Spinal cord (tissue), 9 donors: ENCODE measurements at regions not wholly inside any gene's neighbourhood (a gene's known extent, or its start where the extent isn't known, plus 50 kb on each side); places are given as distances from the start of the nearest gene placed in this dataset.
A peak's percentile ranks its signal among the peaks of the same experiment; 100 is the strongest.

Experiments
- DNase-seq, 6 donors: peaks; one replicate each; pipeline versions ENCODE4 v3.0.0 to v3.0.0-alpha.2; 2013 to 2015; ENCODE audit warnings: low spot score in 6 of 6, low read depth in 4 of 6
- H3K27ac ChIP-seq: one replicate; pipeline ENCODE4 v1.5.1; 2013; ENCODE audit warnings: low read depth, low read length, control low read depth
- H3K27me3 ChIP-seq: one replicate; pipeline ENCODE4 v1.6.1; 2013; ENCODE audit warnings: low read length; ENCODE audit not compliant: control insufficient read depth, insufficient read depth
- H3K36me3 ChIP-seq: one replicate; pipeline ENCODE4 v1.6.1; 2013; ENCODE audit warnings: low read length; ENCODE audit not compliant: control insufficient read depth, insufficient read depth
- H3K4me1 ChIP-seq: one replicate; pipeline ENCODE4 v1.6.1; 2013; ENCODE audit warnings: low read length; ENCODE audit not compliant: control insufficient read depth, insufficient read depth
- H3K4me3 ChIP-seq: one replicate; pipeline ENCODE4 v1.5.1; 2013; ENCODE audit warnings: low read depth, low read length, control low read depth
- H3K9me3 ChIP-seq: one replicate; pipeline ENCODE4 v1.6.1; 2013; ENCODE audit warnings: low read length; ENCODE audit not compliant: control insufficient read depth, insufficient read depth
- WGBS: methylation state at CpG from one replicate; pipeline ENCODE4 v1.1.5; 2013; ENCODE audit warnings: missing lambda C conversion rate; ENCODE audit not compliant: insufficient coverage; 5-methylcytosine and 5-hydroxymethylcytosine counted together
- donor health status: healthy.

DNA sequence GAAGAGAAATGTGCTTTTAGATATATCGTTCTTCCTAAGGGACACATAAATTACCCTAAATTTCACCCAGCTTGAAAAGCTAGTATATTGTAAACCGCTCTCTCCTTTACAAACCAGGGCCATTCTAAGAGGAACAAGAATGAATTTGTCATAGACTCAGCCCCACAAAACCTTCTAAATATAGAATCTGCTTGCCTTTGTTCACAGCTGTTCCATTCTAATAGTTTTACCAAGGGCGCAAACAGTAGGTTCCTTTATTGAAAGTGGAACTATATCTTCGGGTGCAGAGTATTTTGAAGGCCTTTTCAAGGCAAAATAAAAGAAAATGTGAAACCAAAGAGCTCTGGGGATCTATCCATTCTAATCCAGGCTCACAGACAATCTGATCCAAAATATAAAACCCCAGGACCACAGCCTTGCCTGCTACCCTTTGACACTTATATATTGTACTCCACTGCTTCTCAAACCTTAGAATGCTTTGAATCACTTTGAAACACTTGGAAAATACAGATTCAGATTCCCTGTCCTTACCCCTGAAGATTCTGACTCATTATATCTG is 316.8 kb downstream of the PAX3 start:
- Histone ChIP-seq H3K36me3 (no peaks in the 10 kb centered on the region), H3K27ac (peak overlapping the region; percentile 37), H3K9me3 (no peaks in the 10 kb centered on the region), H3K27me3 (no peaks in the 10 kb centered on the region), H3K4me3 (no peak overlapping the region), H3K4me1 (no peaks in the 10 kb centered on the region)
- WGBS: 20% methylated on average over 1 of the region's 4 CpGs
- DNase-seq: peak in 2 of 6 donors; percentile 32 to 73

DNA sequence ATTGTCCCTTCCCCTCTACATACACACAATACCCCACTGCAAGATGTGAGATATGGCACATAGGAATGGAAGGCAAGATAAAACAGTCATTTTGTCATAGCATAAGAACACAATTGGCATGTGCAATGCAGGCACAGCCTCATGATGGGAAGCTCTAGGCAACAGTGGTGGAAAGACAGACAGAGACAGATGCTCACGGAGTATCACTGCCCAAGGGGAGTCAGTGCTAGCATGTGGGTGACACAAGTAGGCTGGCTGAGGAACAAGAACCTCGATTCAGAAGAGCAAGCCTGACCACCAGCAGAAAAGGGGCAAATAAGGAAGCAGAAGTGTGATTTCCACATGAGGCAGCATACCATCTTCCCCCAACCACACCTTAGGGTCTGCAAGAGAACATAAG is 323.6 kb downstream of the PAX3 start:
- no peaks in the 10 kb centered on the region for H3K27me3 ChIP-seq

DNA sequence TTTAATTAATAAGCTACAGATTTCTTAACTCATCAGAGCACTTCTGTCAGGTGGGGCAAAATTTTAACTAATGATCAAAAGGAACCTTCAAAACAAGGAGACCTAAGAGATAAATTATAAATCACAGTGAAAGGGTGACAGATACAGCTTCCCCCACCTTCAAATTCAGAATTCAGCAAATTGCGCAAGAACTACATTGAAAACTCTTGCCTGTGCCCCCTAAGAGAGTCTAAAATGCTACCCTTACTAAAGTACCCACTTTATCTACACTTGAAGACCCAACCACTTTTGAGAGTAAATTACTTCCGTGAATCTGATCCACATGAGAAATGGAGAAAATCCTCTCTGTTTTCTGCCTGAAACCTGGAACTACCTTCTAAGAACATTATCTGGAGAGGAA is 324.9 kb downstream of the PAX3 start:
- no peaks in the 10 kb centered on the region for H3K27me3 ChIP-seq
- H3K4me1 ChIP-seq: no peaks in the 10 kb centered on the region
- H3K36me3 ChIP-seq: no peaks in the 10 kb centered on the region
- no peak overlapping the region for H3K27ac ChIP-seq
- H3K9me3 ChIP-seq: no peaks in the 10 kb centered on the region
- WGBS: no CpG with 5 or more reads among the region's 2 CpGs
- no peak for DNase-seq
- no peak overlapping the region for H3K4me3 ChIP-seq

More for the DNA sequence above, 323.6 kb downstream of the PAX3 start:
- H3K9me3 ChIP-seq: no peaks in the 10 kb centered on the region
- H3K4me3 ChIP-seq: no peak overlapping the region
- DNase-seq: no peak
- no peaks in the 10 kb centered on the region for H3K4me1 ChIP-seq
- H3K36me3 ChIP-seq: no peaks in the 10 kb centered on the region
- no peak overlapping the region for H3K27ac ChIP-seq
- 100% methylated on average over 1 of the region's 2 CpGs for WGBS

DNA sequence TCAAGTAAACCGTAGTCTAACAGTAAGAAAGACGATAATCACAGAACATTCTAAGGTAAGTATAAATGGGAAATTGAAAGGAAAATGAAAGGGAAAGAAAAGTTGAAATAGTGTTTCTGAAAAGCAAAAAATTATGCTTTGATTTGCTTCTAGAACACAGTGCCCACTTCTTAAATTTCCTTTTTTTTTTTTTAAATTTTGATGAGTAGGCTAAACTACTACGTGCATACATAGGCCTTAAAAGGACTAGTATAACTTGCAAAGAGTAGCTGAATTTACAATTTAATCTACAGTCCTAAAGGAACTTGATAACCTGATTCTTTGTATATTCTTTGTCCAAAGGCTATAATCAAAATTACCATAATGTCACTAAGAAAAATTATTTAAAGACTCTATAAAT is 325.3 kb downstream of the PAX3 start:
- WGBS: no CpG with 5 or more reads among the region's 3 CpGs
- Histone ChIP-seq H3K9me3 (no peaks in the 10 kb centered on the region), H3K27ac (no peak overlapping the region), H3K36me3 (no peaks in the 10 kb centered on the region), H3K27me3 (no peaks in the 10 kb centered on the region), H3K4me3 (no peak overlapping the region), H3K4me1 (no peaks in the 10 kb centered on the region)
- no peak for DNase-seq

DNA sequence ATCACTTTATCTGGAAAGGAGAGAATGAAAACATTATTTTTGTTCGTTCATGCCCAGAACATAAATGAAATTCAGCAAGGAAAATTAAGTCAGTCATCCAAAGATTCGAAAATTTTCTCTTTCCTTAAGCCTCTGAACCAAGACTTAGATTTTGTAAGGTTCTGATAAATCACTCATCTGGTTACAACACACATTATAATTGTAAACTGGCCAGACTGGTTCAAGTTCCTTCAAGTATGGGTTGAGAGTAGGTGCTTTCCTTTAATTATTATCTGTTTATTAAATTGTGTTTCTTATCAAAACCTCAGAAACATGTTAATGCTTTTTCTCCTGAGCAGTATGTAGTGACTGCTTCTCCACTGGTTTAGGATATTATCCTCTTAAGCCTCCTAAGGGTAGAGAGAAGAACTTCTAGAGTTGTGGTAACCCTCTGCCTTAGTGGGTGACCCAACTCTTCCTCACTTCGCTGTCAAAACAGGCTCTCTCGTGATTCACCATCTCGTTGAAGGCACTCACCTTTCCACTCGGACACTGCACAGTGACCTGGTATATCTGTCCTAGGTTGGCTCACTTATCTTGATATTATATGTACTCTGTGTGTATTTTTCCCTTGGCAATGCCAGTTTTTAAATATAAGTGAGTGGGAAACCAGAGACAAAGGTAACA is 325.9 kb downstream of the PAX3 start:
- no peaks in the 10 kb centered on the region for H3K36me3 ChIP-seq
- H3K9me3 ChIP-seq: no peaks in the 10 kb centered on the region
- H3K27ac ChIP-seq: no peak overlapping the region
- no CpG with 5 or more reads among the region's 6 CpGs for WGBS
- no peak overlapping the region for H3K4me3 ChIP-seq
- H3K27me3 ChIP-seq: no peaks in the 10 kb centered on the region
- H3K4me1 ChIP-seq: no peaks in the 10 kb centered on the region
- no peak for DNase-seq

DNA sequence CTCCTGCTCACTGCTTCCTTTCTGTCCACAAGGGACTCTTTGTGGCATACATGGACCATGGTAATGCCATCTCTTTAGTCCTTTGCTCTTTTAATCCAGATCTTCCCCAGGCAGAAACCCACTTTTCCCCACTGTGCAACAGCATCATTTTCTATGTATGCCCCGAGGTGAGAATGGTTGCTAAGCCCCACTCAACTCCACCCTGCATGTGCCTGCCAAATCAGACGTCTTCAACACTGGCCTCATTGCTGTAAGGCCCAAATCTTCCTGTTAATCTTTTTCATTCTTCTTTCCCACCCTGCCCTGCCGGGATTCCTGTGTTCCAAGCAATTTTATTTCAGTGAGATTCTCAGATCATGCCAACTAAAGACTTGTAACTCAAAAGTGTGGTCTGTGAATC is 328.4 kb downstream of the PAX3 start:
- 38% methylated on average over 2 of the region's 3 CpGs for WGBS
- no peak overlapping the region for H3K27ac ChIP-seq
- no peaks in the 10 kb centered on the region for H3K4me1 ChIP-seq
- DNase-seq: no peak
- H3K36me3 ChIP-seq: no peaks in the 10 kb centered on the region
- no peaks in the 10 kb centered on the region for H3K9me3 ChIP-seq
- H3K27me3 ChIP-seq: no peaks in the 10 kb centered on the region
- no peak overlapping the region for H3K4me3 ChIP-seq

DNA sequence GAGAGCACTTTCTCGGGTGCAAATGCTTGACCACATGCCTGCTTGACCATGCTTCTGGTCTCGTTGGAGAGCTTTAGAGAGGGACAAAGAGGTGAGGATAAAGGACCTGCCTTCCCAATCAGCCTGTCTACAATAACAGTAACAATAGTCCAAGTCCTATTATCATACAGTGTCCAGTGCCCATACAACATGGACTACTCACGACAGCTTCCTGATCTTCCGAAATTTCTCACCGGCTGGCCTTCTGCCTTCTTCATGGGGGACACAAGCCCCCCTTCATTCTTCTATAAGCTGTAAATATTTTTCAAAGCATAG is 329.0 kb downstream of the PAX3 start:
- DNase-seq: no peak
- H3K27ac ChIP-seq: no peak overlapping the region
- H3K4me3 ChIP-seq: no peak overlapping the region
- H3K36me3 ChIP-seq: no peaks in the 10 kb centered on the region
- WGBS: 76% methylated on average over 4 of the region's 5 CpGs
- H3K9me3 ChIP-seq: no peaks in the 10 kb centered on the region
- H3K27me3 ChIP-seq: no peaks in the 10 kb centered on the region
- no peaks in the 10 kb centered on the region for H3K4me1 ChIP-seq

DNA sequence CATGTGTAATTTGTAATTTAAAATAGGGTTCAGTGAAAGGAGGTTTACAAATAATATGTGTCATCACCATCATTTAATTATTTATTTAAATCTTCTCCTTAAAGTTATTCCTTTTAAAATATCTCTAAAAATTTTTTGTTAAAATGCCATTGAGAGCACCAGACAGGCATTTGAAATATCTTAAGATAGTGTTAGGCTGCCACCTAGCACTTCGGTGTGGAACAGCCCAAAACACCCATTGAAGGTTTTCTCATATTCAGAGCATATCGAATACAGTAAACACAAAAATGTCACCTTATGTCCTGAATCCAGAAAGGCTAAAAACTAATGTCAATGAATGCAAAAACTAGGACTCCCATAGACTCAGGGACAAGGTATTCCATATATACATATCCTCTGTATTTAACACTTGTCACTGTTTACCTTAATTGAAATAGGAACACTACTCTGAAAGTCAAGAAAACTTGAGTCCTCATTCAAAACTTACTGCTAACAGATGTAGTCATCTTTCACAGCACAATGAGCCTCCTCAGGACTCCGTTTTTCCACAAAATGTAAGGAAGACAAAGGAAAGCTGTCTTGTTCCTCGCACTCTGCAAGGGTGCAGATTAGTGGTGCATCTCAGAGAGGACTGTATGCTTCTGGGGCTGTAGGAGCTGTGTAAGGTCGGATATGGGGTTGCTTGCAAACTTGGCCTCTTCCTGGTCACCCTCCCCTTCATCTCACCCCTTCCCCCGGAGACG is 329.5 kb downstream of the PAX3 start:
- 0% methylated on average over 2 of the region's 7 CpGs for WGBS
- DNase-seq: peak in 4 of 6 donors; percentile 43 to 92 (median 68)
- no peak overlapping the region for H3K27ac ChIP-seq

DNA sequence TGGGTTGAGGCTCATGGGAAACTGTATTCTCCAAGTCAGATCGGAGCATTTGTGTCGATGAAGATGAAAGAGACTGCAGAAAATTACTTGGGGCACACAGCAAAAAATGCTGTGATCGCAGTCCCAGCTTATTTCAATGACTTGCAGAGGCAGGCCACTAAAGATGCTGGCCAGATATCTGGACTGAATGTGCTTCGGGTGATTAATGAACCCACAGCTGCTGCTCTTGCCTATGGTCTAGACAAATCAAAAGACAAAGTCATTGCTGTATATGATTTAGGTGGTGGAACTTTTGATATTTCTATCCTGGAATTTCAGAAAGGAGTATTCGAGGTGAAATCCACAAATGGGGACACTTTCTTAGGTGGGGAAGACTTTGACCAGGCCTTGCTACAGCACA is 336.6 kb downstream of the PAX3 start:
- Histone ChIP-seq H3K4me1 (no peaks in the 10 kb centered on the region), H3K27ac (no peak overlapping the region), H3K4me3 (no peak overlapping the region), H3K36me3 (no peaks in the 10 kb centered on the region), H3K27me3 (no peaks in the 10 kb centered on the region), H3K9me3 (no peaks in the 10 kb centered on the region)
- DNase-seq: no peak
- WGBS: 68% methylated on average over 5 of the region's 5 CpGs

More for the DNA sequence above, 329.5 kb downstream of the PAX3 start:
- H3K4me3 ChIP-seq: no peak overlapping the region
- H3K4me1 ChIP-seq: no peaks in the 10 kb centered on the region
- no peaks in the 10 kb centered on the region for H3K27me3 ChIP-seq
- H3K36me3 ChIP-seq: no peaks in the 10 kb centered on the region
- H3K9me3 ChIP-seq: no peaks in the 10 kb centered on the region

DNA sequence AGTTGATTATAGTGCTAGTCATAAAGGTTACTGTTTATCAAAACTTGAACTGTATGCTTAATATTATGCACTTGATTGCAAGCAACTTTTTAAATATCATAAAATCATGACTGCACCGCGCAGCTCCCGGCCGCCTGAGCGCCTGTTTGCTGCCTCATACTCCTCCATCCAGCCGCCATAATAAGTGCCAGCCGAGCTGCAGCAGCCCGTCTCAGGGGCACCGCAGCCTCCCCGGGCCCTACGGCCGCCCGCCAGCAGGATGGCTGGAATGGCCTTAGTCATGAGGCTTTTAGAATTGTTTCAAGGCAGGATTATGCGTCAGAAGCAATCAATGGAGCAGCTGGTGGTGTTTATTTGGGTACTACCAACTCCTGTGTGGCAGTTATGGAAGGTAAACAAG is 337.2 kb downstream of the PAX3 start:
- H3K4me1 ChIP-seq: no peaks in the 10 kb centered on the region
- WGBS: 96% methylated on average over 12 of the region's 14 CpGs

More for the DNA sequence above, 337.2 kb downstream of the PAX3 start:
- Histone ChIP-seq H3K27me3 (no peaks in the 10 kb centered on the region), H3K9me3 (no peaks in the 10 kb centered on the region), H3K4me3 (no peak overlapping the region), H3K36me3 (no peaks in the 10 kb centered on the region), H3K27ac (no peak overlapping the region)
- no peak for DNase-seq
